HG03095 (cell line): ENCODE measurements at regions not wholly inside any gene's neighbourhood (a gene's known extent, or its start where the extent isn't known, plus 50 kb on each side); places are given as distances from the start of the nearest gene placed in this dataset.
"Not testable (repeated sequence)": the region's sequence is repeated elsewhere in the genome, so short reads cannot be mapped to it uniquely, and the experiment has no call there.

ENCODE experiments used
- ATAC-seq: cut with Tn5 transposase; IDR thresholded peaks from one replicate; pipeline ENCODE4 v1.9.1; 2021; ENCODE audit warnings: moderate library complexity; ENCODE audit not compliant: unreplicated experiment

DNA sequence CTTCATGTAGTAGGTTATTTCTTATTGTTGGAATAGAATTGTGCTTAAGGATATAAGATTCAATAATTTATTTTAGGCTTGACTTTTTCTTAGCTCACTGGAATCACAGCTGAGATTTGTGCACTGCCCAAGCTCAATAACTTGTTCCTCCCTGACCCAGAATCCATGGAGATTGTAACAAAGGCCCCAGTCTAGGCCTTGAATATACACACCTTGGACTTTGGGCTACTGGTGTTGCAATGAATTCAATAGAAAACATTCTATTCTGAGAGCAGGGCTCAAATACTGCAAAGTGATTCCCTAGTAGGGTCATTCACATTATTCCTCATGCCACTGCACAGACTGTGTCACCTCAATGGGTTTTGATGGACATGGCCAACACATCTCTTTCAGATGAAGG, 352.4 kb downstream of the GALC start:
- no peak for ATAC-seq

DNA sequence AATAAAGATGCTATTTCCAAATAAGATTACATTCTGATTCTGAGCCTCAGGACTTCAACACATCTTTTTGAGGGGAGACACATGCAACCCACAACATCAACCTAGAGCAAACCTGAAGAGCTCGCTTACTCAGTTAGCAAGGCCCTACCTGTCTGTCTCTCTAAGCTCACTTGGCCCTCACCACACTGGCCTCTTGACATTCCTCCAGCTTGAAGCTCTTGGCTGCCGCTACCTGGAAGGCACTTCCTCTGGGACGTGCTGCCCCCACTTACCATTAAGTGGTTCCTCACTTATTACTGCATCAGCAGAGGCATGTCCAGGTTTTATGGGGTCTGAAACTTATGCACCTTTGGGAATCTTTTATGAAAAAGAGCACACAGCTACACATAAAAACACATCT, 354.8 kb downstream of the GALC start:
- ATAC-seq: no peak

DNA sequence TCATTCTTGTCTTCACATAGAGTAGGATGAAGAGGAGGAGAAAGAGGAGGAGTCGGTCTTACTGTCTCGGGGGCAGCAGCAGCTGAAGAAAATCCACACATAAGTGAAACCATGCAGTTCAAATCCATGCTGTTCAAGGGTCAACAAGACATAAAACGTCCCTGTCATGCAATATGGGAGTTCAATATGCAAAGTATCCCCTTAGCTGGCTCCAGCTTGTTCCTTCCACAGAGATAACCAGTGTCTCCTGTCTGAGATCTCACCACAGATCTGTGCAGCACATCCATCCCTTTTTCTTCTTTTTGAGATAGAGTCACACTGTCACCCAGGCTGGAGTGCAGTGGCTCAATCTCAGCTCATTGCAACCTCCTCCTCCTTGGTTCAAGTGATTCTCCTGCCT, 357.5 kb downstream of the GALC start:
- ATAC-seq: no peak

DNA sequence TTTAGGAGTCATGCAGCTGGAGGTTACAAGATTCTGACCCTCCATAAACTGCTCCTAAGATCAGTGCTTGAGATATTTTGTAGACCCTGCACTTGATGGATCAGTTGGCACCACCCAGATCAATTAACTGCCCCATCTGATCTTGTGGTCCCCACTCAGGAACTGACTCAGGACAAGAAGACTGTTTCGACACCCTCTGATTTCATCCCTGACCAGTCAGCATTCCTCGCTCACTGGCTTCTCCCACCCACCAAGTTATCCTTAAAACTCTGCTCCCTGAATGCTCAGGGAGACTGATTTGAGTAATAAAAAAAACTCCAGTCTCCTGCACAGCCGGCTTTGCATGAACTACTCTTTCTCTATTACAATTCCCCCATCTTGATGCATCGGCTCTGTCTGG, 360.2 kb downstream of the GALC start:
- no peak for ATAC-seq

DNA sequence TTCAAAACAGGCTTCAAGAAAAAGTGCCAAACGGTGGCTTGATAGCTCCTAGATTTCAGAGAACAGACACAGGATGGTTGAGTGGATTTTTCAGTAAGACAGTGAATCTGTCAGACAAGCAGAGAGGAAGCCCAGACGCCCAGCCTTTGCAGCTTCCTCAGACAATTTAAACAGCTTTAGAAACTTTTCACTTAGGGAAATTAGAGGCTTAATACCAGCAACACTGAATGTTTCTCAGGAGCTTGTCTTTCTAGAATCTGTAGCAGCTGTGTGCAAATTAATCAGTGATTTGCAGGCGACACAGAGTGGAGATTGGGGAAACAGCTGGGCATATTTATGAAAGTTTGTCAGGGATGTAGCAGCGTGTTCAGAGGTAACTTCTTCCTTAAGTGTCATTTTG, 362.1 kb downstream of the GALC start:
- ATAC-seq: no peak

DNA sequence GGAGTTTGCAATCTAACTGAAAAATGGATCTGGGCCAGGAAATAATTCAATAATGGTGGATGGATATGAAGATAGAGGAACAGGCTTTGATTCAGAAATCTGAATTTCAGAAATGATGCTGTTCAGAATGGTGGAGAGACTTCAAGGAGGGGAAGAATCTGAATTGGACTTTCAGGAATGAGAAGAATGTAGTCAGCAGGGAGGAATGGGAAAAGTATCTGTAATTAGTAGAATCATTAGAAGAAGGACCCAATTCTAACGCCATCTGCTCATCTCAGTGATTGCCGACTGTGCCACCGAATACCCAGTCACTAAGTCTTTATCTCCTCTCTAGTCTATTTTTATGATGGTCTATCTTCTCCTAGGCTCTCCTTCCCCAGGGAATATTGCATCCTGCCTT, 363.2 kb downstream of the GALC start:
- no peak for ATAC-seq

DNA sequence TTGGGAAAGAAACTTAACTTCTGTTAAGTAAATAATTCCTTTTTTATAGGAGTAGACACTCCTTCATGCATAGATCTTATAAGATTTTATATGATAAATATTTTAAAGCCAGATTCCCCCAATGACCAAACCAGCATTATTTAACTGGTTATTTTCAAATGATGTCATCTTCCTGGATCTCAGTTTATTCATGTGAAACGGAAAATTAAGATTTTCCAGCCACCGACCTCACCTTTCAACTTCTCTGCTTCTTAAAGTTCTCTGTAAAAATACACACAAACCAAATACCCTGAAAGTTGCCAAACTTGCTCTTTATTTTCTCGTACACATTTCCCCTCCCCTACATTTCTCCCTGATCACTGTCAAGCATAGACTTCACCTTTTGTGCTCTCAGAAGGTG, 364.2 kb downstream of the GALC start:
- ATAC-seq: no peak

DNA sequence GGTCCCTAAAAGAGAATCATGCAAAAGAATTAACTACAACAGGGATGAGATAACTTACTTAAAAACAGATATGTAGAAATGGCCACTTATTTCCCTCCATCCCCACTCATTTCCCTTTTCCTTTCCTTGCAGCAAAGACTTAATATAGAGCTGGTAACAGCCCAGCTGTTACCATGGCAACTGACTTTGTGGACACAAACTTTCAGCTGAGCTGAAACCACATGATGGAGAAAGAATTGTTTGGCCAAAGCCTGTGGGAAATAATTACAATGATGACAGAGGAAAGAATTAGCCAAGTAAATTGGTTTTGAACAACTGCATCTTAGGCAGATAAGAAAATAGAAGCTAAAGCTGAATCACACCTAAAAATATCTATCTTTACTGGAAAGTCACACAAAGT, 364.9 kb downstream of the GALC start:
- ATAC-seq: no peak

DNA sequence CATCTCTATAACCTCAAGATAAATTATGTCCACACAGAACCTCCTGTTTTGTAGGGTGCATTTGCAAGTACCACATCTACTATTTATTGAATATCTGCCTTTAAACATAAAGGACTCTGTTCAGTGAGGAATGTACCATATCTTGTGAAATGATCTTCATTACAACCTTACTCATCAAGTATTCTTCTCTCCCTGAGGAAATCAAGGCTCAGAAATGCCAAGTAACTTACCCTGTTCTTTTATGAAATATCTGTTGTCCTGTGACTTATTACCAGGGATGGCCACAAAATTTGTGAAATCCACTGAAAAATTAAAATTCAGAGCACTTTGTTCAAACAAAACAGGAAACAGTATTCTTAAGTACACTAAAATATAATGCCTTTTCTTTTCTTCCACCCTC, 366.7 kb downstream of the GALC start:
- no peak for ATAC-seq

DNA sequence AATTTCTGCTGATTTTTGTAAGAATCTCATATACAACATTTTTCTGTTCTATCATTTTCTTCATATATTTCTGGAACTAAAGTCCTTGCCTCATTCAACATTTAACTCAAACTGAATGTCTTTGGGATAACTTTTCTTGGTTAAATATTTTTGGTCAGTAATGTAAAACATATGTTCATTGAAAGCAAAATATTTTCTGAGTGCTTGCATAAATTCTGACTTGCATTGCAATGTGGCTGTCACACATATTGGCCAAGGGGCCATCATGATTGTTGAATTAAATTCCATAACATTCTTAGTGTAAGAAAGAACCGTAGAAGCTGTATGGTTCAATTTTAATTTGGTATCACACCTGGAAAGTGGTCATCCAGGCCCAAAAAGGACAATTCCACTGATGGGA, 369.4 kb downstream of the GALC start:
- ATAC-seq: no peak

DNA sequence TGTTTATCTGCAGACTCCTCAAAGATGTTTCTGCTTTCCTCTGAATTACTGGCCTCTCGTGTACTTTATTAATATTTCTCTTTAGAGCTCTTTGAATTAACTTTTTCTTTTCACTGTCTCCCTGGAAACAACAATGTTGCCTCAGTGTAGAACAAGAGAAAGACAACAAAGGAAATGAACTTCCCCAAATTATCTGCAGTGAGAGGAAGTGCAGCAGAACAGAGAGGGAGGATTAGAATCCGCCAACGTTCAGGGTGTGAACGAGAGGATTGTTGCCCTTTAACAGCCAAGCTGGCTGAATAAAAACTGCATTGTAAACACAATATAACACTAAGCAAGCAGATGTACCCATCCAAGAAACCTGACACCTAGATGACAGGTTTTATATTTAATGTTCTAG, 375.9 kb downstream of the GALC start:
- no peak for ATAC-seq

DNA sequence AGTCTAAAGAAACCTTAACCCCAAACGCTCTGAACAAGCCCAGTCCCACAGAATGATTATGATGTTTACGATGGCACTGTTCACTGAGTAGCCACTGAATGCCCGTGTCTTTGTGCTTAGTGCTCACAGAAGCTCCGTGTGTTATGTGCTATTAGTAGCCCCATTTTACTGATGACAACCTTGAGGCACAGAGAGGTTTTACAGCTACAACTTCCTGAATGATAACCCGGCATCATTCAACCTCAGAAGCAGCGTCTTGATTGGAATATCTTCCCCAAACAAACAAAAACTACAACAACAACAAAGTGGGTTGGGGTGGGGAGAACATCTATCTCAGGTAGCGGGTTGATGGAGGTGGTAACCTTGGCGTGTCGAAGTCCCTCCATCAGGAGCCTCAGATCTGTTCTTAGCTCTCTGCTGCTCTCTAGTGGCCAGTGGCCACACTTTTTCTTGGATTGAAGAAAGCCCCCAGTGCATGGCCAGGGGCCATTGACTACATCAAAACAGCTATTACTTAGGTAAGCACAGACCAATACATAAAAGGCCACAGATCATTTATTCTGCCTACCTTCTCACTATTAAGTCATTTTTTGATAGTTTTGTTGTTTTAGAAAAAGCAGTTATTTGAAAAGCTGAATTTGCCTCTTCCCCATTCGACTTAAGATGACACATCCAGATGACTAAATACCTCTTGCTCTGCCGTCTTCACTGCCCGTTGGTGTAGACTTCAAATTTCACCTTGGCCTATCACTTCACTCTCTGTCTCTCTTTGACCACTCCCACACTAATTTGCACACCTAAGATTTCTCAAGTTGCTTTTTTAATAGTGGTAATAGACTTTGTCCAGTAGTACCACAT, 376.9 kb downstream of the GALC start:
- peak; percentile 83 for ATAC-seq

DNA sequence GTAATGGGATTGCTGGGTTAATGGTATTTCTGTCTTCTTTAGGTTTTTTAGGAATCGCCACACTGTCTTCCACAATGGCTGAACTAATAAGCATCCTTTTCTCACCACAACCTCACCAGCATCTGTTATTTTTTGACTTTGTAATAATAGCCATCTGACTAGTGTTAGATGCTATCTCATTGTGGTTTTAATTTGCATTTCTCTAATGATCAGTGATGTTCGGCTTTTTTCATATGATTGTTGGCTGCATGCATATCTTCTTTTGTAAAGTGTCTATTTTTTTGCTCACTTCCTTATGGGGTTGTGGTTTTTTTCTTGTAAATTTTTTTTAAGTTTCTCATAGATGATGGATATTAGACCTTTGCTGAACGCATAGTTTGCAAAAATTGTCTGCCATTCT, 377.9 kb downstream of the GALC start:
- no peak for ATAC-seq

DNA sequence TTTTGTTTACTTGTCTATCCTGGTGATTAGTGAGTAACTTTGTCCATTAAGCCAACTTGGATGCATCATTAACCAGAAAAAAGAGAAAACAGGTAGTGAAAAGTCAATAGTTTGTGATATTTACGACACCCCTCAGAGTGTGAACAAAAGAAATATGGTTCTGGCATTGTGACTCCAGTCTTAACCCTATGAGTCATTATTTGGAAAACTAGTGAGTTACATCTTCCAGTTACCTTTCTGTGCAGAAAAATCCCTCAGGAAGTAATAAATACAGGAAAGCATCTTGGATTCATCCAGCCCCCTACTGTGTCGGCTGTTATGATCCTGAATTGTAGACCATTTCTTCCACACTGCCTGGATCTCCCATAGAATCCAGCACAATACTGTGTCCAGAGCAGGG, 379.1 kb downstream of the GALC start:
- ATAC-seq: no peak

DNA sequence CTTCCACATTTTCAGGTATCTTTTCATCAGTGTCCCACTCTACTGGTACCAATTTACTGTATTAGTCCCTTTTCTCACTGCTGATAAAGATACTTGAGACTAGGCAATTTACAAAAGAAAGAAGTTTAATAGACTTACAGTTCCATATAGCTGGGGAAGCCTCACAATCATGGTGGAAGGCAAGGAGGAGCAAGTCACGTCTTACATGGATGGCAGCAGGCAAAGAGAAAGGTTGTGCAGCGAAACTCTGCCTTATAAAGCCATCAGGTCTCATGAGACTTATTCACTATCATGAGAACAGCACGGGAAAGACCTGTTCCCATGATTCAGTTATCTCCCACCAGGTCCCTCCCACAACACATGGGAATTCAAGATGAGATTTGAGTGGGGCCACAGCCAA, 385.9 kb downstream of the GALC start:
- ATAC-seq: not testable (repeated sequence)

DNA sequence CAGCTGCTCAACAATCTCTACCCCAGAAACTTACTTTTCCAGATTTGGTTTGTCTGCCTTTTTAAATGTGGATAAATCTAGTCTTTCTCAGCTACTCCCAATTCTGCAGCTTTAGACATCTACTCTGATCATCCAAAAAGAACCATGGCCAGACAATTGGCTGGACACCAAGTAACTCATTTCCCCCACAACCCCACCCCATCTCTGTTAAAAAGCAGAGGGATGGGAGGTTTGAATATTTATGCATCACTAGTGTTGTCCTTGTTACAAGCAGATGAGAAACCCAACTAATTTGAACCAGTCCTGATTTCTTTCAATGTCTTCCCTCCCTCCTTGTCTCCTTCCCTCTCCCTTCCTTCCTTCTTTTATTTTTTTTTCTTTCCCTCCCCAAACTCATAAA, 391.9 kb downstream of the GALC start:
- no peak for ATAC-seq

DNA sequence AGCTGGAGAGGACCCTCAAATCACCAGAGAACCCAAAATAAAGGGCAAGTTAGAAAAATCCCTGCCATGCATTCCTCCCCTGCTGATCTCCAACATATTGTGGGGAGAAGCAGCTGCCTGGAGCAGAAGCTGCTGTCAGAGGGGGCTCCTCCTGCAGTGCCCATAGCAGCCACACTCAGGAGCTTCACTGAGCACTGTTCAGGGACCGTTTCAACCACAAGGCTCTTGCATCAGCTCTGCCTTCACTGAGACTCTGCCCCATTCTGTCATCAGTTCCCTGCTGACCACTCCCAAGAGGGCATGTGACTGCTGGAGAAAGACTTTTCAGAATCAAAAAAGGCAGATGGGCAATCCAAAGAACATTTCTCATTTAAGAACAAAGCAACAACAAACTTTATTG, 392.7 kb downstream of the GALC start:
- no peak for ATAC-seq

DNA sequence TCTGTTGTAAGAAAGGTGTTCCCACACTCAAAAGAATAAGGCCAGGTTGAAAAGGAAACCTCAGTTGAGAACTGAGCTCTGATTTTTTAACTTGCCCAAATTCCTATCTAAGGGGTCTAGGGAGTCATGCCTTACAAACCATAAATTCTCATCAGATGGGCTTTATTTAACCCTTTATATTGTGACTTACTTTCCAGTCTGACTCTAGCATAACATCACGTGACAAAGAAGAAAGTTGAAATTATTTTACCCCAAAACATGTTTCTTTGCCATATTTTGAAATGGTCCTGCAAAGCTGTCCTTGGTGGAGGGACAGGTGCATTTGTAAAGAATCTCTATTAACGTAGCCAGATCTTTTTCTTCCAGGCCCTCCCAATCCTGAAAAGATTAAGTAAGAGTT, 411.7 kb downstream of the GALC start:
- no peak for ATAC-seq

DNA sequence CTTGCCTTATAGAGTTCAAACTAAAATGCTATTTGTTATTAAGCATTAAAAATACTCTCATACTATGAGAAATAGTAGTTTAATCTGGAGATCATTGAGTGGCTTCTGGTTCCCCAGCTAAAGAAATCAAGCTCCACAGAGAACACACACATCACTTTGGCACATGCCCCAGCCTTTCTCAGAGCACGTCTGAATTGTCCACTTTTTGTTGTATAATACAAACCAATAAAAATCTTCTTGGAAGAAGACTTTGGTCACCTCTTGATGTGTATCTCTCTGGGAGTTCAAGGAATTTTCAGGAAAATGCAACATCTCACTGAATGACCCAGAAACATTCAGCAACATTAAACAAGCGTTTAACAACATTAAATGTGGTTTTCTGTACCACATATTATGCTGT, 413.9 kb downstream of the GALC start:
- no peak for ATAC-seq

DNA sequence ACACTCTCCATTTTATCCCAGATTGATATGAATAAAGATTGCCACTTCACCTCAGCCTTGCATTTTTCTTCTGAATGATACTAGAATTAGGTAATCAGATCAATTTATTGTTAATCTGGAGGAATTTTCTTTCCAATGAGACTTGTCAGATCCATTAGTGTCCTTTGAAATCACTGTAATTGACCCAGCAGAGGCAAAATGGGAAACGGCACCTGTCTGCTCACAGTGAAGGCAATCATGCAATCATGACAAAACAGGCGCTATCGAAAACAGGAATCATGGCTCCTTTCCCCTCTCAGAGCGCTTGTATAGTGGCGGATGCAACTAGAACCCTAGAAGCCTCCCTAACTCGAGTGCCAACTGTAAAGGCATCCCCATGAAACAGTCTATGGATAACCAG, 417.6 kb downstream of the GALC start:
- ATAC-seq: no peak

DNA sequence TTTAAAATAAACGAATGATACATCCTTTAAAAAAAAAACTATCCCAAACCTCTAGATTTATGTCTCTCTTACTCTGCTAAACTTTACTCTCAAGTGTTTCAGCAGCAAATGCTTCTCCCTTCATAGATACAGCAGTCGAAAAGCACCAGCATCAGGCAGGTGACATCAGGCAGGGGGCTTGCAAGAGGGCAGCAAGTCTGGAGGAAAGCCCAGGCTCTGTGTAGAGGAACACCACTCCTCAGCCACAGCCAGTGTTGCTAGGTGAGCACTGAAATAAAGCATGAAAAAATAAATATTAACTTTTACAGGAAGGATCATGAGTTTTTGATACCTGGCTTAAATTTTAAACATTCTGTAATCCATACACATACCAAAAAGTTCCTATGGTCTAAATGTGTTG, 419.4 kb downstream of the GALC start:
- ATAC-seq: no peak

DNA sequence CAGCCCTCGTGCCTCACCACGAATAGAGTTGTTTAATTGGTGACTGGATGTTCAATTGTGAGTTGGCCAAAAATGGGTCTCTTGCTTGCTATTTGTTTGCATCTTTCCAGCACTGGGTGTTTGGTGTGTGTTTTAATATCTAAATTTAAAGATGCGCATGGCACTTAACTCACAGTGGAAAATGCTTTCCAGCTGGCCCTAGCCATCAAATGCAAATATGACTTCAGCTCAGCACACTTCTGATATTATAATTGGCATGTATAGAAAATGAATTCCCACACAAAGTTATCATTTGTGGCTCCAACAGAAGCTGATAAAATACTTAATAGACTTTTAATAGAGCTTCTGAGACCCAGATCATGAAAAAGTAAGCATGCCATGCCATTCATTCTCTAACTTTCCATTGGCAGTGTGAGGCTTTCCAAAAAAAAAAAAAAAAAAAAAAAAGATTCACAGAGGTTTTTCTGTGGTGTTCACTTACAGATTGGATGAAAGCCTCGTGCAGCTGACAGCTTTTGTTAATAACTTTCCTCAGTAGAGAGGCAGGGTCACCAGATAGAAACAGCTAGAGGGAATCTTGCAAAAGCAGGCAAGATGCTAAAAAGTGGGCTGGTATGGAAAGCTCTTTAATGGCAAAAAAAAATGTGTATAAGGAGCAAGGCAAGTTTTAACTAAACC, 425.2 kb downstream of the GALC start:
- no peak for ATAC-seq

DNA sequence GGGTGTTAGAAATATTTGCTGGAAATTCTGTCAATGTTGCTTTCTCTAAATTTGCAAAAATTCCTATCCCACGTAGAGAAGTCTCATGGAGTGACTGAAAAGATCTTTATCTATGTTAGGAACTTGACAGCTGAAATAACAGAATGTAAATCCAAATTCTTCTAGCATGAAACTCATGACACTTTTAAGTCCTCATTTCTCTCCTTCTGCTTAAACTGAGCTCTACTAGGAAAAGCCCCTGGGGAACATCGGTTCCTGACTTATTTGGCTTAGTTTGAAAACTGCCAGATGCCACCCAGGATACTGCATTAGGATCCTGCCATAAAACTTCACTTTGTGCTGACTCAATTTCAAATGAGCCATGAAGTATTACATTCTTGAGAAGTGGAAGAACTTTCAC, 426.0 kb downstream of the GALC start:
- no peak for ATAC-seq
